Fibroblast of lung (primary cell): ENCODE measurements at regions not wholly inside any gene's neighbourhood (a gene's known extent, or its start where the extent isn't known, plus 50 kb on each side); places are given as distances from the start of the nearest gene placed in this dataset.

Source experiments
- DNase-seq, 2 donors: peaks; one replicate each; pipeline versions ENCODE4 v3.0.0 to v3.0.0-alpha.2; 2010; ENCODE audit warnings: low read depth in 2 of 2
- H2AFZ ChIP-seq: 2 replicates; pipeline ENCODE4 v1.5.1; 2012; ENCODE audit warnings: low read length, control low read depth, inconsistent platforms
- H3K27ac ChIP-seq: 2 replicates; pipeline ENCODE4 v1.5.1; 2011; ENCODE audit warnings: low read length, control low read depth; ENCODE audit not compliant: insufficient read depth
- H3K27me3 ChIP-seq: 2 replicates; pipeline ENCODE4 v1.5.1; 2011; ENCODE audit warnings: mild to moderate bottlenecking, low read length; ENCODE audit not compliant: control insufficient read depth, insufficient read depth
- H3K36me3 ChIP-seq: 2 replicates; pipeline ENCODE4 v1.5.1; 2011; ENCODE audit warnings: low read length; ENCODE audit not compliant: control insufficient read depth, insufficient read depth
- H3K4me1 ChIP-seq: 2 replicates; pipeline ENCODE4 v1.5.1; 2011; ENCODE audit warnings: low read length; ENCODE audit not compliant: control insufficient read depth, insufficient read depth; ENCODE audit errors: extremely low read depth
- H3K4me2 ChIP-seq: 2 replicates; pipeline ENCODE4 v1.5.1; 2011; ENCODE audit warnings: low read length, control low read depth; ENCODE audit not compliant: insufficient read depth; ENCODE audit errors: extremely low read depth
- H3K4me3 ChIP-seq, 4 experiments: fragments of 200-600 bp in 1 of 4; sonication (generic) in 1 of 4; replicated peaks in 1 of 4; 2 replicates each; pipeline ENCODE4 v1.5.1; 2011 to 2016; ENCODE audit warnings: low read length in 4 of 4, low read depth in 3 of 4, mild to moderate bottlenecking in 3 of 4, control low read depth in 2 of 4, inconsistent platforms in 1 of 4, mixed read lengths in 1 of 4; ENCODE audit not compliant: insufficient read depth in 1 of 4; ENCODE audit errors: control extremely low read depth in 1 of 4
- H3K79me2 ChIP-seq: 2 replicates; pipeline ENCODE4 v1.5.1; 2012; ENCODE audit warnings: mild to moderate bottlenecking, low read length, inconsistent platforms; ENCODE audit not compliant: control insufficient read depth, insufficient read depth
- H3K9ac ChIP-seq: 2 replicates; pipeline ENCODE4 v1.5.1; 2011; ENCODE audit warnings: mild to moderate bottlenecking, low read length, control low read depth; ENCODE audit not compliant: insufficient read depth
- H3K9me3 ChIP-seq: 2 replicates; pipeline ENCODE4 v1.5.1; 2012; ENCODE audit warnings: low read depth, low read length; ENCODE audit not compliant: control insufficient read depth, insufficient read depth
- H4K20me1 ChIP-seq: 2 replicates; pipeline ENCODE4 v1.5.1; 2011; ENCODE audit warnings: low read length; ENCODE audit not compliant: control insufficient read depth, insufficient read depth; ENCODE audit errors: extremely low read depth
- CTCF ChIP-seq, 2 donors: IDR thresholded peaks in 1 of 2; conservative IDR thresholded peaks in 1 of 2; 1 replicate in 1 of 2; 2 replicates in 1 of 2; pipeline ENCODE4 v1.5.1; 2011 to 2012; ENCODE audit warnings: low read length in 2 of 2, control low read depth in 1 of 2, inconsistent platforms in 1 of 2, low read depth in 1 of 2, mild to moderate bottlenecking in 1 of 2
- EZH2 ChIP-seq: IDR thresholded peaks from 2 replicates; pipeline ENCODE4 v1.5.1; 2012; ENCODE audit warnings: low read length, control low read depth, mild to moderate bottlenecking; ENCODE audit errors: missing control alignments

GRCh38 chr11:109237636-109238035 is 184.4 kb upstream of the C11orf87 start:
- no peaks in the 10 kb centered on the region for H3K4me1 ChIP-seq
- peak in 1 of 2 donors; percentile 50 for DNase-seq
- no peaks in the 10 kb centered on the region for H4K20me1 ChIP-seq
- H3K9me3 ChIP-seq, result no peaks in the 10 kb centered on the region
- no peaks in the 10 kb centered on the region for H3K27me3 ChIP-seq
- TF ChIP-seq CTCF (conservative IDR thresholded peaks at IDR 0.05 in 1 of 2, IDR thresholded peaks at IDR 0.05 in 1 of 2; ENCODE audit: low read depth in 1 of 2, low read length in 2 of 2), result no peak
- no peak for TF ChIP-seq EZH2
- no peaks in the 10 kb centered on the region for H3K36me3 ChIP-seq
- H3K4me2 ChIP-seq, result no peak overlapping the region
- no peak overlapping the region for H3K4me3 ChIP-seq
- no peak overlapping the region for H3K9ac ChIP-seq
- no peak overlapping the region for H3K27ac ChIP-seq
- H3K79me2 ChIP-seq, result no peaks in the 10 kb centered on the region
- H2AFZ ChIP-seq, result no peak overlapping the region

GRCh38 chr11:109241988-109242536 is 179.9 kb upstream of the C11orf87 start:
- Histone ChIP-seq H2AFZ (no peak overlapping the region), H3K27ac (no peak overlapping the region), H3K9ac (no peak overlapping the region), H3K4me3 (no peak overlapping the region), H3K79me2 (no peaks in the 10 kb centered on the region), H3K4me1 (no peaks in the 10 kb centered on the region), H4K20me1 (no peaks in the 10 kb centered on the region), H3K4me2 (no peak overlapping the region), H3K9me3 (no peaks in the 10 kb centered on the region), H3K36me3 (no peaks in the 10 kb centered on the region), H3K27me3 (no peaks in the 10 kb centered on the region)
- no peak for DNase-seq
- no peak for TF ChIP-seq EZH2
- no peak for TF ChIP-seq CTCF (conservative IDR thresholded peaks at IDR 0.05 in 1 of 2, IDR thresholded peaks at IDR 0.05 in 1 of 2; ENCODE audit: low read depth in 1 of 2, low read length in 2 of 2)

GRCh38 chr11:109247071-109247470 is 174.9 kb upstream of the C11orf87 start:
- no peak overlapping the region for H2AFZ ChIP-seq
- TF ChIP-seq EZH2 (no peak), CTCF (conservative IDR thresholded peaks at IDR 0.05 in 1 of 2, IDR thresholded peaks at IDR 0.05 in 1 of 2; ENCODE audit: low read depth in 1 of 2, low read length in 2 of 2) (no peak)
- DNase-seq, result peak in 1 of 2 donors; percentile 67

More at GRCh38 chr11:109247071-109247470, 174.9 kb upstream of the C11orf87 start:
- Histone ChIP-seq H3K4me3 (no peak overlapping the region), H3K9me3 (no peaks in the 10 kb centered on the region), H3K9ac (no peak overlapping the region), H3K4me1 (no peaks in the 10 kb centered on the region), H3K36me3 (no peaks in the 10 kb centered on the region), H3K79me2 (no peaks in the 10 kb centered on the region), H3K27me3 (no peaks in the 10 kb centered on the region), H3K4me2 (no peak overlapping the region), H3K27ac (no peak overlapping the region), H4K20me1 (no peaks in the 10 kb centered on the region)
